Activated naive CD8-positive, alpha-beta T cell treated with anti-CD3 and anti-CD28 coated beads for 36 hours (primary cell): ENCODE measurements at regions not wholly inside any gene's neighbourhood (a gene's known extent, or its start where the extent isn't known, plus 50 kb on each side); places are given as distances from the start of the nearest gene placed in this dataset.

Source experiments
- DNase-seq: peaks from one replicate; pipeline ENCODE4 v3.0.0; 2021
- H3K27ac Mint-ChIP-seq: one replicate; pipeline ENCODE4 v1.8.0; 2022; ENCODE audit warnings: mild to moderate bottlenecking, moderate library complexity, mixed read lengths
- H3K27me3 Mint-ChIP-seq: one replicate; pipeline ENCODE4 v1.8.0; 2022; ENCODE audit warnings: mild to moderate bottlenecking, mixed read lengths
- H3K36me3 Mint-ChIP-seq: one replicate; pipeline ENCODE4 v1.8.0; 2021; ENCODE audit warnings: mild to moderate bottlenecking, mixed read lengths
- H3K4me1 Mint-ChIP-seq: one replicate; pipeline ENCODE4 v1.8.0; 2021; ENCODE audit warnings: mixed read lengths
- H3K4me3 Mint-ChIP-seq: one replicate; pipeline ENCODE4 v1.8.0; 2022; ENCODE audit warnings: mild to moderate bottlenecking, moderate library complexity, mixed read lengths
- H3K9me3 Mint-ChIP-seq: one replicate; pipeline ENCODE4 v1.8.0; 2022; ENCODE audit warnings: mixed read lengths

DNA sequence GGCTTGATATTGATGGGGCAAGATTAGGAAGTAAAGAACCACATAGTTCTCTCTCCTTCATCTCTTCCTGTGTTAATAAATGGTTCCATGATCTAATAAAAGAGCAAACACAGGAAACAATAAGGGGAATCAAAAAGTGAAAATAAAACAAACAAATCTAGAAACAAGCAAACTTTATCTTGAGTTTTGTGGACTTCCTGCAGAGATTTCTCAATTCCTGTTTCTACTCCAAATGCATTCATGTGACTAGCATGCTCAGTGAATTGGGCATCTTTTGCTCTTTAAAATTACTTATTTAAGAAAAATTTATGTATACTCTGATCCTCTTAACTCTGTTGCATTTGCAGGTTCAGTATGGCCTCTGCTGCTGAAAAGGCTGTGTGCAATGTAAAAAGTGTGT is 682.0 kb downstream of the KCTD8 start:
- Mint-ChIP-seq H3K27me3 (no peaks in the 10 kb centered on the region), H3K4me1 (no peaks in the 10 kb centered on the region), H3K27ac (no peak overlapping the region), H3K4me3 (no peak overlapping the region), H3K9me3 (no peaks in the 10 kb centered on the region), H3K36me3 (no peaks in the 10 kb centered on the region)
- DNase-seq: no peak

DNA sequence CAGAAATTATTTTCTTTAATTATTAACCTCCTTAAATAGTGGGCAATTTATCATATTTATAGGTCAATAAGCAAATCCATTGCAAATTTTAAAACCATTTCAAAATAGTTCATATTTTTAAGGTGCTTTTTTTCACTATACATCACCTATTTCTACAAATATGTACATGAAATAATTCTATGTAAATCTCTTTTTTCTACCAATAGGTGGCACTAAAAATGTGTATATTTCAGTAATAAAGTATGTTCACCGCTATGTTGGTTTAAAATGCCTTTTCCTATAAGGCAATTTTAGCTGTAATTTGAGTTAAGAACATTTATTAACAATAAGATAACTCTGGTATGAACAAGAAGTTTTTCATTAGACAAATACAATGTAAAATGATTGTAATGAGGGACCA is 672.2 kb downstream of the KCTD8 start:
- Mint-ChIP-seq H3K27me3 (no peaks in the 10 kb centered on the region), H3K27ac (no peak overlapping the region), H3K4me1 (no peaks in the 10 kb centered on the region), H3K36me3 (no peaks in the 10 kb centered on the region), H3K9me3 (peaks cover 1% of the 10 kb centered on the region), H3K4me3 (no peak overlapping the region)
- DNase-seq: no peak

DNA sequence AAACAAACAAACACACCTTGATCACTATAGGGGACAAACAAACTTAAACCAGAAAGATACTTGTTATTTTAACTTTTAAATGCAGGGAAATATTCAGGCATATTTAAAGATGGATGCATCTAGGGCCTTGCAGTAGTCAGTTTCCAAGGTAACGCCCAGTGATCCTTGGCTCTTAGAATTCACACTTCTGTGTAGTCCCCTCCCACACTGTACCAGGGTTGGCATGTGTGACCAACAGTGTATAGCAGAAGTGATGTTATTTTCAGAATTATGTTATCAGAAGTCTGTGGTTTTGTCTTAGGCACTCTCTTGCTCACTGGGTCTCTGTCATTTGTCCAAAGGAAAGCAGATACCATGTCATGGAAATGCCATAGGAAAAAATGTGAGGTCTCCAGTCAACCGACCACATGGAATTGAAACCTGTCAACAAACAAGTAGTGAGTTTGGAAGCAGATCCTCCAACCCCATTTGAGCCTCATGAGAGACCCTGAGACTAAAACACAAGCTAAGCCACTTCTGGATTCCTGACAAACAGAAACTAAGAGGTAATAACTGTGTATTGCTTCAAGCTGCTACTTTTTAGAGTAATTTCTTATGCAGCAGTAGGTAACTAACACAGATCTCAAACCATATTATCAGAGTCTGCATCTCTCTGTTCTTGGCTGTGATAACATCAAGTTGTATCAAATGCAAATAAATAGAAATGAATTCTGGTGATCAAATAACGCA is 670.3 kb downstream of the KCTD8 start:
- H3K36me3 Mint-ChIP-seq: no peaks in the 10 kb centered on the region
- H3K4me1 Mint-ChIP-seq: no peaks in the 10 kb centered on the region
- no peak for DNase-seq
- no peaks in the 10 kb centered on the region for H3K9me3 Mint-ChIP-seq
- H3K27ac Mint-ChIP-seq: no peak overlapping the region
- no peak overlapping the region for H3K4me3 Mint-ChIP-seq
- no peaks in the 10 kb centered on the region for H3K27me3 Mint-ChIP-seq

DNA sequence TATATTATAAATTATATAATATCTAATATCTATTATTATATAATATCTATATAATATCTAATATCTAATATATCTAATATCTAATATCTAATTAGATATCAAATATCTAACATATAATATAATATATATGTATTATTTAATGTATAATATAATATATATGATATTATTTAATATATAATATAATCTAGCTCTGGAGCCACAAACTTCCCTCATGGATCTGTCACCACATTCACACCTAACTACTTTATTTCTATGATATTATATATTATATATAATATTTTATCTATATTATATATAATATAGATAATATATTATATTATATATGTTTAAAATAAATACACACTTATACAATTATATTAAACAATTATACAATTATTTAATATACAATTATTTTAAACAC is 667.5 kb downstream of the KCTD8 start:
- Mint-ChIP-seq H3K36me3 (no peaks in the 10 kb centered on the region), H3K4me1 (no peaks in the 10 kb centered on the region), H3K4me3 (no peak overlapping the region), H3K27me3 (no peaks in the 10 kb centered on the region), H3K9me3 (no peaks in the 10 kb centered on the region), H3K27ac (no peak overlapping the region)
- no peak for DNase-seq

DNA sequence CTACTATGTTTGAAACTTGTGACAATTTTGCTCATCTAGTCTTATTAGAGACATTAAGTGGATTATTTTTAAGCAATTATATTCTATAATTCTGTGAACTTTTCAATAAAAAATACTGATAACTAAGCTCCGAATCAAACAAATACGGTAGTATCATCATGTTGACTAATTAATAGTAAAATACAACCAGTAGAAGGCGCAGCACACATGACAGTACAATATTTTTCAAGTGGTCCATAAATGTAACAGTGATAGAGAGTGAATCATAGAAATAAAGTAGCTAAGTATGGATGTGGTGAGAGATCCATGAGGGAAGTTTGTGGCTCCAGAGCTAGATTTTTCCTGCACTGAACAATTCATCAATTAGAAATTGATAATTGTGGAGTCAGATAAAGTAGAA is 666.2 kb downstream of the KCTD8 start:
- H3K27me3 Mint-ChIP-seq: no peaks in the 10 kb centered on the region
- H3K27ac Mint-ChIP-seq: no peak overlapping the region
- DNase-seq: no peak
- H3K4me3 Mint-ChIP-seq: no peak overlapping the region
- no peaks in the 10 kb centered on the region for H3K4me1 Mint-ChIP-seq
- H3K9me3 Mint-ChIP-seq: no peaks in the 10 kb centered on the region
- no peaks in the 10 kb centered on the region for H3K36me3 Mint-ChIP-seq

DNA sequence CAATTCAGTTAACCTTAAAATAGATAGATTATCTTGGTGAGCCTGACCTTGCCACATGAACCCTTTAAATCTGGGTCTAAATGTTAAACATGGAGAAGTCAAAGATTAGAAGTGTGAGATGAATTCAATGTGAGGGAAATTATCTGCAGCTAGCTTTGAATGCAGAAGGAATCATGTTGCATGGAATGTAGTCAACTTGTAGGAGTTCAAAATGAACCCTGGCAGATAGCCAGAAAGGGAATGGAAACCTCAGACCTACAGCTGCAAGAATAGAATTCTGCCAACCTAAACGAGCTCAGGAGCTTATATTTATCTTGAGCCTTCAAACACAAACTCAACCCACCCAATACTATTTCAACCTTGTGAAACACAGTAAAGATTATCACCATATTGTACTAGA is 632.5 kb downstream of the KCTD8 start:
- no peak overlapping the region for H3K4me3 Mint-ChIP-seq
- H3K27me3 Mint-ChIP-seq: no peaks in the 10 kb centered on the region
- H3K36me3 Mint-ChIP-seq: no peaks in the 10 kb centered on the region
- no peaks in the 10 kb centered on the region for H3K4me1 Mint-ChIP-seq
- no peak overlapping the region for H3K27ac Mint-ChIP-seq
- DNase-seq: no peak
- H3K9me3 Mint-ChIP-seq: peaks cover 13% of the 10 kb centered on the region

DNA sequence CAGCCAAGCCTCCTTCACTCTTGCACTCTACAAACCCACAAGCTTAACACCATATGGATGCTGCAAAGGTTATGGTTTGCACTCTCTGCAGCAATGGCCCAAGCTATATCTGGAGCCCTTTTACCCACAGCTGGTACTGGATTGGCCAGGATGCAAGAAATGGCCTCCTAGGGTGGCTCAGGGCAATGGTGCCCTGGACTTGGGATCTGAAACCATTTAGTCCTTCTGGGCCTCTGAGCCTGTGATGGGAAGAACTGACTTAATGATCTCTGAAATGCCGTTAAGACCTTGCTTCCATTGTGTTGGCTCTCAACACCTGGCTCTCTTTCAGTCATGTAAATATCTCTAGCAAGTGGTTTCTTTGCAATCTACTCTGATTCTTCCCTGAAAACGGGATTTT is 626.0 kb downstream of the KCTD8 start:
- peaks cover 18% of the 10 kb centered on the region for H3K9me3 Mint-ChIP-seq
- no peaks in the 10 kb centered on the region for H3K27me3 Mint-ChIP-seq
- DNase-seq: no peak
- no peaks in the 10 kb centered on the region for H3K4me1 Mint-ChIP-seq
- H3K27ac Mint-ChIP-seq: no peak overlapping the region
- H3K4me3 Mint-ChIP-seq: no peak overlapping the region
- no peaks in the 10 kb centered on the region for H3K36me3 Mint-ChIP-seq

DNA sequence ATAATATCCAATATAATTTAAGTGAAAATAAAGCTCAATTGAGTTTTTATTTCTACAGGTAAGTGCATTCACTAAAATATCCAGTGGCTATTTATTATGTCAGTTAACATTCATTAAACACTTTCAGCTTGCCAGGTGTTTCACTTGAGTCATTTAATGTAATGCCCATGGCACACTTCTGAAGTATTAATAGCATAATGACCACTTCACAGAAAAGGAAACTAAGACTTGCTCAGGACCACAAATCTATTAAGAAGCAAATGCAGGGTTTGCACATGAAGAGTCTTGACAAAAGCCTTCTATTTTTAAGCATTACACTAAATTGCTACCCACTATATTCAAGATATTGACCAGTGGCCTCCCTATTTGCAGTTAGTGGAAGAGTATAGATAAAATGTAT is 612.7 kb downstream of the KCTD8 start:
- H3K27ac Mint-ChIP-seq: no peak overlapping the region
- H3K4me1 Mint-ChIP-seq: no peaks in the 10 kb centered on the region
- H3K4me3 Mint-ChIP-seq: no peak overlapping the region
- peaks cover 4% of the 10 kb centered on the region for H3K9me3 Mint-ChIP-seq
- H3K27me3 Mint-ChIP-seq: no peaks in the 10 kb centered on the region
- DNase-seq: no peak
- H3K36me3 Mint-ChIP-seq: no peaks in the 10 kb centered on the region

DNA sequence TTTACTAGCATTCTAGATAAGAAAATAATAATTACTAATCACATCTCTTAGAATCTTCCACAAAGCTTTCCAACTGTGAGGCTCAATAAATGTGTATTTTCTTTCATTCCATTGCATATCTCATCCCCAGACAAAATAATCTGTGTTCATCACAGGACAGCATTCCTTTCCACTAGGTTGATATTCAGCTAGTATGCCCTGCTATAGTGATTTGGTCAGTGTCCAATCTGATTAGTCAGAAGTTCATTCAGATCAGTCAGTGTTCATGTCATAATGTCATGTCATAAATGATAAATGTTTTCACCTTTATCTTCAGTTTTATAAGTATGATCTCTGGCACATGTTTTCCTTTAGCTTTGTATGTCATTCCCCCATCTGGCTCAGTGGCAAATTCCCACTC is 611.4 kb downstream of the KCTD8 start:
- no peaks in the 10 kb centered on the region for H3K36me3 Mint-ChIP-seq
- no peaks in the 10 kb centered on the region for H3K27me3 Mint-ChIP-seq
- H3K27ac Mint-ChIP-seq: no peak overlapping the region
- no peak for DNase-seq
- no peak overlapping the region for H3K4me3 Mint-ChIP-seq
- H3K4me1 Mint-ChIP-seq: no peaks in the 10 kb centered on the region
- peaks cover 2% of the 10 kb centered on the region for H3K9me3 Mint-ChIP-seq

DNA sequence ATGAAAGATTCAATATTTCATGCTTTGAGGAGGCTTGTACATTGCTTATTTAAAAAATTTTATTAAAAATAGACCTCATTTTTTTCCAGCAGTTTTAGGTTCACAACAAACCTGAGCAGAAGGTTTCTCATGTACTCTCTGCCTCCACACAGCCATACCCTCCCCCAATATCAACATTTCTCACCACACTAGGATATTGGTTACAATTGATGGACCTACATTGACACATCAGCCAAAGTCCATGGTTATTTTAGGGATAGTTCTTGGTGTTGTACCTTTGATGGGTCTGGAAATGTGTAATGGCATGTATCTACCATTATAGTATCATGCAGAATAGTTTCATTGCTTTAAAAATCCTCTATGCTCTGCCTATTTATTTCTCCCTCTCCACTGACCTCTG is 611.0 kb downstream of the KCTD8 start:
- Mint-ChIP-seq H3K9me3 (peaks cover 2% of the 10 kb centered on the region), H3K4me3 (no peak overlapping the region), H3K27ac (no peak overlapping the region), H3K27me3 (no peaks in the 10 kb centered on the region), H3K36me3 (no peaks in the 10 kb centered on the region), H3K4me1 (no peaks in the 10 kb centered on the region)
- no peak for DNase-seq

DNA sequence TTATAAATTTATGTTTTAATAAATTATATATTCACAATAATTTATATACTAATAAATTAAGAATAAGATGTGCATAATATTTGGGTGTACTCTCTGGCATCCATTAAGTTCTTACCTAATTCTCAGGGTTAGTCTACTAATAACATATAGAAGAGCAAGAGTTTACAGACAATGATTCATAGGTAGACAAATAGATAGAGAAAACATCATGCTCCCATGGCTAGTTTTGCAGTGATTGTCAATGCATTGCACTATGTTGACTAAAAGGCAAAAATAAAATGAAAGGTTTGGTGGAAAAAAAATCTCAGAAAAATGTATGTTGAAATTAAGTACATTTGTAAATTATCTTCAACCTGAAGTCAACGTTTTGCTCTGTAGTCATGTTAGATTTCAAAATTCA is 606.0 kb downstream of the KCTD8 start:
- H3K27ac Mint-ChIP-seq: no peak overlapping the region
- no peak for DNase-seq
- H3K36me3 Mint-ChIP-seq: no peaks in the 10 kb centered on the region
- no peaks in the 10 kb centered on the region for H3K4me1 Mint-ChIP-seq
- H3K9me3 Mint-ChIP-seq: peaks cover 1% of the 10 kb centered on the region
- H3K4me3 Mint-ChIP-seq: no peak overlapping the region
- H3K27me3 Mint-ChIP-seq: no peaks in the 10 kb centered on the region

DNA sequence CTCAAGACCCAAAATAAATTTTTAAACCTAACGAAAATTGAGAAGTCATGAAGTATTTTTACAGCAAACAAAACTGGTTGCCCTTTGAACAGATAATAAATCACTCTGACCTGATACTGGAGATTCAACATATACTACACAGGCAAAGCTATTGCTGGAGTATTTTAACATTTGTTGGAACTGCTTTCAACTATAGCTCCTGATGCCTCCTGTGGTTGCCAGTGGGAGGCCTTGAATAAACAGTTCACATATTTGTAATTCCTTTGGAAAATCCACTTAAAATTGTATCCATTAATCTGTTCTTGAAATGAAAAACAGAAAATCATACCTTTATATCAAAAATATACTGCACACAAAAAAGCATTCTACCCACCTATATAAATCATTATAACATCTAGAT is 605.1 kb downstream of the KCTD8 start:
- no peak for DNase-seq
- Mint-ChIP-seq H3K4me3 (no peak overlapping the region), H3K27me3 (no peaks in the 10 kb centered on the region), H3K36me3 (no peaks in the 10 kb centered on the region), H3K27ac (no peak overlapping the region), H3K9me3 (peaks cover 1% of the 10 kb centered on the region), H3K4me1 (no peaks in the 10 kb centered on the region)

DNA sequence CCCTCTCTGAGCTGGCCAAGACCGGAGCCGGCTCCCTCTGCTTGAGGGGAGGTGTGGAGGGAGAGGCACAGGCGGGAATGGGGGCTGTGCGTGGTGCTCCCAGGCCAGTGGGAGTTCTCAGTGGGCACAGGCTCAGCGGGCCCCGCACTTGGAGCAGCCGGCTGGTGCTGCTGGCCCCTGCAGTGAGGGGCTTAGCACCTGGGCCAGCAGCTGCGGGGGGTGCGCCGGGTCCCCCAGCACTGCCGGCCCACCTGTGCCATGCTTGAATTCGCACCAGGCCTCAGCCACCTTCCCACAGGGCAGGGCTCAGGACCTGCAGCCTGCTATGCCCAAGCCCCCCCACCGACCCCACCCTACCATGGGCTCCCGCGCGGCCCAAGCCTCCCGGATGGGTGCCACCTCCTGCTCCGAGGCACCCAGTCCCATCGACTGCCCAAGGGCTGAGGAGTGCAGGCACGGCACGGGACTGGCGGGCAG is 602.5 kb downstream of the KCTD8 start:
- no peaks in the 10 kb centered on the region for H3K27me3 Mint-ChIP-seq

DNA sequence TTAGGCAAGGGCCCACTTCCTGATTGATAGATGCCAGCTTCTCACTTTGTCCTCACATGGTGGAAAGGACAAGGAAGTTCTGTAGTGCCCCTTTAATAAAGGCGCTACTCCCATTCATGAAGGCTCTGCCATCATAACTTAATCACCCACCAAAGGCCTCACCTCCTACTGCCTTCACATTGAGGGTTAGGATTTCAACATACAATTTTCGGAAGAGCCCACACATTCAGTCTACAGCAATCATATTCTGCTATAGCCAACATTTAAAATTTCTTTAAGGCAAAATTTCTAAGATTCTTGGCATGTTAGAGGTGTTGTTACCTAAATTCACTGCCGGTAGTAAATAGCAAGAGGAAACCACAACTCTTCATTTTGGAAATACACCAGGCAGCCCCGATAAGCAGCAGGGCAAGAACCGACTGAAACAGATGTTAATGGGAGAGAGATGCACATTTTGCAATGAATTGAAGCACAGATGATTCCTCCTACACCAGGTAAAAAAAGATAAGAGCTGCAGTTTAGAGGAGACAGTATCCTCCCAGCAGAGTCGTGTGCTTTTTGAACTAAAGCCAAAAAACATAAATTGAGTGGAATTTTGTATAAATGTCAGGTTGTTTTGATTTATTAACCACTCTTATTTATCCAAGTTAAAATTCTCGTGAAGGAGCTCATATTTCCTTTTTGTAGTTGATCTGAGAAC is 594.9 kb downstream of the KCTD8 start:
- H3K4me3 Mint-ChIP-seq: no peak overlapping the region
- H3K27me3 Mint-ChIP-seq: no peaks in the 10 kb centered on the region
- no peaks in the 10 kb centered on the region for H3K4me1 Mint-ChIP-seq
- no peaks in the 10 kb centered on the region for H3K36me3 Mint-ChIP-seq
- H3K27ac Mint-ChIP-seq: no peak overlapping the region
- peaks cover 5% of the 10 kb centered on the region for H3K9me3 Mint-ChIP-seq
- DNase-seq: no peak

More for the DNA sequence above, 602.5 kb downstream of the KCTD8 start:
- no peak overlapping the region for H3K4me3 Mint-ChIP-seq
- DNase-seq: no peak
- no peaks in the 10 kb centered on the region for H3K4me1 Mint-ChIP-seq
- H3K27ac Mint-ChIP-seq: no peak overlapping the region
- H3K36me3 Mint-ChIP-seq: no peaks in the 10 kb centered on the region
- peaks cover 4% of the 10 kb centered on the region for H3K9me3 Mint-ChIP-seq

DNA sequence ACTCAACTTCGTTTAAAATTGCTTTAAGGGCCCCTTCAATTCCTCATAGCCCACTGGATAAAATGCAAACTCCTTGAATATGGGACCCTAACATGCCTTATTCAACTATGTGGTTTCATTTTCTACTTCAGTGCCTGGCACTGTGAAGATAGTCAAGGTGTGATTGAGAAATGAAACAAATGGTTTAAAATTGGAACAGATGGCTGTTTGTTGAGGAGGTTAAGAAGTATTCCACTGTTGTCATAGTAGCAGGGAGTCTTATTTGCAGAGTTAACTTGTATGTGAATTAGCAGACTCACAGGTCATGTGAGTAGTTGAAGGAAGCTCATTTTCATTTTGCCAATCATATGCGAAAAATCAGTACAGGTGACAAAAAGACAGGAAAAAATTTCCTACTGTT is 593.3 kb downstream of the KCTD8 start:
- Mint-ChIP-seq H3K9me3 (peaks cover 4% of the 10 kb centered on the region), H3K27me3 (no peaks in the 10 kb centered on the region), H3K4me3 (no peak overlapping the region), H3K4me1 (no peaks in the 10 kb centered on the region), H3K36me3 (no peaks in the 10 kb centered on the region), H3K27ac (no peak overlapping the region)
- DNase-seq: no peak

DNA sequence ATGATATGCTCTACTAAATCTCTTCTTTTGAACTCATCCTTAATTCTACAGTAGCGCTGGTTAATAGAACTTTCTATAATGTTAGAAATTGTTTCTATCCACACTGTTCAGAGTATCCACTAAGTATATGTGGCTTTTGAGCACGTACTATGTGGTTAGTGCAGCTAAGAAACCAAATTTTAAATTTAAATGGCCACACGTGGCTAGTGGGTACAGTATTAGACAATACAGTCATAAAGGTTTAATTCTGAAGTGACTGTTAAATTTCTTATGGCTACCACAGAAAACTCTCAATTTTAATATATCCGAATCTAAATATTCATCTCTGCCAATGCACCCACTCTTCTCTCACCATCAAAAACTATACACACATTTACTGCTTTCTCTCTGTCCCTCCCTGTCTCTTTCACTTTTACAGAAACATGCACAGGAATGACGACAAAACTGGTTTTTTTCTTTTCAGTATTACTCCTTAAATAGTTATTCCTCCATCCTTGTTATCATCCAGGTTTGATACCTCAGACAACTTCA is 583.9 kb downstream of the KCTD8 start:
- Mint-ChIP-seq H3K4me1 (no peaks in the 10 kb centered on the region), H3K27me3 (no peaks in the 10 kb centered on the region), H3K4me3 (no peak overlapping the region), H3K27ac (no peak overlapping the region), H3K9me3 (peaks cover 4% of the 10 kb centered on the region), H3K36me3 (no peaks in the 10 kb centered on the region)
- DNase-seq: no peak
